ENCODE measurements at regions not wholly inside any gene's neighbourhood (a gene's known extent, or its start where the extent isn't known, plus 50 kb on each side); places are given as distances from the start of the nearest gene placed in this dataset.
A peak's percentile ranks its signal among the peaks of the same experiment; 100 is the strongest.

DNA sequence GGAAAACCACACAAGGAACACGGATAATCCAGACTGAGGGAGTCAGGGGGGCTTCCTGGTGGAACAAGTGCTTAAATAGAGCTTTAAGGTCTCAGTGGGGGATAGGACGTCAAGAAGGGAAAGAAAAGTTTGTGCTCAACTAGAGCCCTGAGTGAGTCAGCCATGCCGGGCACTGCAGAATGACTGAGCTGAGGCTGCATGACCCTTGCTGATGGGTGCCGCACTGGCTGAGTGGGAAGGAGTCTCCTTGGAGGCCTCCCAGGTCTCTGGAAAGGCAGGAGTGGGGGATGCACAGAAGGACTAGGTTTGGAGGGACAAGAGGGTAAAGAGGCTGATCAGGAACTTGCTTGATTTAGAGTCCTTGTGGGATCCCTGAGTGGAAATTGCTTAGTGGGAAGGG, 150.3 kb downstream of the RPLP1 start:
- in situ Hi-C loops (cut with MboI; ENCODE audit: low pct_unique_long_range_greater_than_20kb in 2 of 9, low sequenced_read_pairs in 9 of 9, unreplicated experiment in 9 of 9): no loop called here
- no peak for ATAC-seq (replicated peaks in 6 of 8)
- Histone ChIP-seq H3K4me3 (no peak overlapping the region), H3K4me1 (replicated peaks in 1 of 2) (peaks cover 2 to 12% of the 10 kb centered on the region in 2 donors), H3K27ac (no peak overlapping the region)
- 17 to 94% (median 82%) methylated on average over 1 to 3 of the region's 4 CpGs; no CpG with 5 or more reads in 4 of the 10 experiments for WGBS, 10 experiments

DNA sequence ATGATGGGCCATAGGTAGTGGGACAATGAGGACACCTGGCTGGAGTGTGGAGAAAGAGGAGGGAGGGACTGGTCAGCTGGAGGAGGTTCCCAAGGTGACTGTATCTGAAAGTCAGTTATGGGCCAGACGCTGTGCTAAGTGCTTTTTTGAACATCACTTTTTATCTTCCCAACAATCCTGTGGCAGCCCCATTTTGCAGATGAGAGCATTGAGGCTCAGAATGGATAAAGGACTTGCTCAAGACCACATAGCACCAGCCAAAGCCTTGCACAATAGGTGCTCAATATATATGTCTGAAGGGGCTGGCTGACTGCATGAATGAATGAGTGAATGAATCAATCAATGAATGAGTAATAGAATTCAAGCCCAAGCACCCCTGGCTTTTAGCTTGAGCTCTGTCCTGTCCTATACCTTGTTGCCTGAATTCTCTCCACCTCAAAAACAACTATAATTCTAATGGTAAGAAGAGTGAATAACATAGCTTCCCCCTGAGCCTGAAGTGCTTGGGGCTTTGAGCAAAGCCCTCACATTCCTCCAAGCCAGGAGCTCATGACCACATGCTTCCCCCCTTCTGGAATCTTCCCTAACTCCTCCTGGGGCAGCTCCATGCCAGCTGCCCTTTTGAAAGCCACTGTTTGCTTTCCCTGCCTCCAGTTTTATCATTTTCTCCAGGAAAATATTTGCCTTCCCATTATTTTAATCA, 150.9 kb downstream of the RPLP1 start:
- no peak overlapping the region for H3K27ac ChIP-seq
- peak in 1 of 8 experiments; percentile 60 for ATAC-seq (replicated peaks in 6 of 8)
- in situ Hi-C loops (cut with MboI; ENCODE audit: low pct_unique_long_range_greater_than_20kb in 2 of 9, low sequenced_read_pairs in 9 of 9, unreplicated experiment in 9 of 9): no loop called here
- no peak overlapping the region for H3K4me3 ChIP-seq
- WGBS, 10 experiments: 80 to 83% methylated on average over 1 of the region's 1 CpG; no CpG with 5 or more reads in 8 of the 10 experiments
- peaks cover 2 to 12% of the 10 kb centered on the region in 2 donors for H3K4me1 ChIP-seq (replicated peaks in 1 of 2)

DNA sequence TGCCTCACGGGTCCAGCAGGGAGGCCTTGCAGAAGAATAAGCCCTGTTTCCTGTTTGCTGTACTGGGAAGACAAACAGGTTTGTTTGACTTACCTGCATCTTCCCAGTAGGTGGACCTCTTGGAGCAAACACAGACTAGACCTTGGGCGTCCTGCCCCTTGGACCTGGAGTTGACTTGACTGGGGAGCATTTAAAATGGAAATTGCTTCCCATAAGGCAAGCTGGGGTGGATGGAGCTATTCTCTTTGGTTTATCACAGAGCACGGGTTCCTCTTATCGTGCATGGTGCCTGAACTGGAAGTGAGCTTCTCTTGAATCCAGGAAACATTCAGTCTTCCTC, 151.4 kb downstream of the RPLP1 start:
- 0 to 80% (median 53%) methylated on average over 1 to 4 of the region's 4 CpGs; no CpG with 5 or more reads in 3 of the 10 experiments for WGBS, 10 experiments
- H3K4me1 ChIP-seq (replicated peaks in 1 of 2): peaks cover 2 to 12% of the 10 kb centered on the region in 2 donors
- no peak overlapping the region for H3K4me3 ChIP-seq
- H3K27ac ChIP-seq: no peak overlapping the region
- ATAC-seq (replicated peaks in 6 of 8): peak; percentile 39 to 87 (median 58)
- in situ Hi-C loops (cut with MboI; ENCODE audit: low pct_unique_long_range_greater_than_20kb in 2 of 9, low sequenced_read_pairs in 9 of 9, unreplicated experiment in 9 of 9): no loop called here

DNA sequence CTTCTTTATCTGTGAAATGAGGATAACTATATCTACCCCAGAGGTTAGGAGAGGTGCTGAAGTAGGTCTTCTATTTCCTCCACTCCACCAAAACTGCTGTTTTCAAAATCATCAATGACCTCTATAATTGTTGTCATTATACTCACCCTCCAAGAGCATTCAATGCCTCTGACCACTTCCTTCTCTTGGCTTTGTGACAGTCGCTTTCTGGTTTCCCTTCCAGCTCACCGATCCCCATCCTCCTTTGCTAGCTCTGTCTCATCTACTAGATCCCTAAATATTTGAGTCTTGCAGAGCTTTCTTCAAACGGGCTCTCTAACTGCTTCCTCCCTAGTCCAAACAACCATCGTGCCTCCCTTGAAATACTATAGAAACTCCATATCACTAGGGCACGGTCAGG, 153.5 kb downstream of the RPLP1 start:
- Histone ChIP-seq H3K27ac (no peak overlapping the region), H3K4me3 (no peak overlapping the region), H3K4me1 (replicated peaks in 1 of 2) (peaks cover 2 to 7% of the 10 kb centered on the region in 2 donors)
- no peak for ATAC-seq (replicated peaks in 6 of 8)
- in situ Hi-C loops (cut with MboI; ENCODE audit: low pct_unique_long_range_greater_than_20kb in 2 of 9, low sequenced_read_pairs in 9 of 9, unreplicated experiment in 9 of 9): no loop called here
- WGBS, 10 experiments: 42 to 100% (median 85%) methylated on average over 1 to 5 of the region's 5 CpGs; no CpG with 5 or more reads in 1 of the 10 experiments

DNA sequence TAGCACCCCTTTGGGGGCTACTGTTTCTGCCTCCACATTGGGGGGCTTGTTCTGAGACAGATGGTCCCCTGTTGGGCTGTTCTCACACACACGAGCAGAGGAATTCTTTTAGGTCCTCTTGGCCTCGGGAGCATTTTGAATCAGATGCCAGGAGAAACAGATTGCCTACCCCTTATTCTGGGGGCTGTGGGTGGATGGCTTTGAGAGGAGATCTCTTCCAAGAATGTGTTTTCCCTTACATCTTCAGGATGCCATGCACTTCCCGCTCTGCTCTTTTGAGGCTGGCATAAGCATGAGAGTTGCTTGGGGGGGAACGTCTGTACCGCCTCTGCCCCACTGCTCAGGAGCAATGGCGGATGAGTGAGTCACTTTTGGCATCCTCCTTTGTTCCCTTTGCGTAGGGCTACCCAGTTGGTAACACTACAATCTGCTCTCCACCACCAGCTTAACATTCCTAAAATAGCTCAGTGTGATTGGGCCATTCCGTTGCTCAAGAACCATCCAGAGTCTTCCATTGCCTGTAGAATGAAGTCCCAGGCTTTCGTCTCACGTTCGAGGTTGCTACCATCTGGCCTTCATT, 154.4 kb downstream of the RPLP1 start:
- WGBS, 10 experiments: 49 to 100% (median 80%) methylated on average over 3 to 9 of the region's 11 CpGs; no CpG with 5 or more reads in 2 of the 10 experiments
- no peak for ATAC-seq (replicated peaks in 6 of 8)
- no peak overlapping the region for H3K27ac ChIP-seq
- H3K4me1 ChIP-seq (replicated peaks in 1 of 2): peaks cover 7% of the 10 kb centered on the region in 2 donors
- in situ Hi-C loops (cut with MboI; ENCODE audit: low pct_unique_long_range_greater_than_20kb in 2 of 9, low sequenced_read_pairs in 9 of 9, unreplicated experiment in 9 of 9): no loop called here
- no peak overlapping the region for H3K4me3 ChIP-seq

DNA sequence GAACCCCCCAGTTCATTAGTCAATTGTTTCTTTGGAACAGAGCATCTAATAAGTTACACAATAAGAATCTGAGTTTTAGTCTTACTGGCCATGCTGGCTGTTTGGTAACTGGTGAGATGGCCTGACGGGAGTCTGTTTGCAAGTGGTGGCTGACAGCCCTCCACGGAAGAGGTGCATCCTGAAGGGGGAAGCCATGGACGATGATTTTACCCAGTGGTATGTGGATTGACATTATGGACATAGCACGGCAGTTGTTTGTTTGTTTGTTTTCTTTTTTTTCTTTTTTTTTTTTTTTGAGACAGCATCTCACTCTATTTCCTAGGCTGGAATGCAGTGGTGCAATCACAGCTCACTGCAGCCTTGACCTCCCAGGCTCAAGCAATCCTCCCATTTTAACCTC, 156.0 kb downstream of the RPLP1 start:
- in situ Hi-C loops (cut with MboI; ENCODE audit: low pct_unique_long_range_greater_than_20kb in 2 of 9, low sequenced_read_pairs in 9 of 9, unreplicated experiment in 9 of 9): no loop called here
- no peak for ATAC-seq (replicated peaks in 6 of 8)
- Histone ChIP-seq H3K4me1 (replicated peaks in 1 of 2) (peaks cover 6 to 7% of the 10 kb centered on the region in 2 donors), H3K4me3 (no peak overlapping the region), H3K27ac (no peak overlapping the region)
- WGBS, 10 experiments: 19 to 100% (median 84%) methylated on average over 1 to 3 of the region's 4 CpGs; no CpG with 5 or more reads in 1 of the 10 experiments

DNA sequence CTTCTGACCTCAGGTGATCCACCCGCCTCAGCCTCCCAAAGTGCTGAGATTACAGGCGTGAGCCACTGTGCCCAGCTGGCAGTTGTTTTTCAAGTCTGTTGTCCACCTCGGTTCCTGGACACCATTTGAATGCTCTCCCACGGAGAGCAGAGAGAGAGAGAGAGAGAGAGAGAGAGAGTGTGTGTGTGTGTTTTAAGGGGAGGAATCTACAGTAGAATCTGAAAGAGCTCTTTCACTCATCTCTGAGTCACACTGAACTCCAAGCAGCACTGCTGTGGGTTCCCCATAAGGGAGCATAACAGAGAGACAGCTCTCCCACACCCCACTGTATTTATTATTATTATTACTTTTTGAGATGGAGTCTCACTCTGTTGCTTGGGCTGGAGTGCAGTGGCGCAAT, 156.6 kb downstream of the RPLP1 start:
- H3K4me3 ChIP-seq: no peak overlapping the region
- in situ Hi-C loops (cut with MboI; ENCODE audit: low pct_unique_long_range_greater_than_20kb in 2 of 9, low sequenced_read_pairs in 9 of 9, unreplicated experiment in 9 of 9): no loop called here
- WGBS, 10 experiments: 40 to 100% (median 83%) methylated on average over 1 to 4 of the region's 5 CpGs; no CpG with 5 or more reads in 5 of the 10 experiments
- H3K4me1 ChIP-seq (replicated peaks in 1 of 2): peaks cover under 1 to 6% of the 10 kb centered on the region in 2 donors
- ATAC-seq (replicated peaks in 6 of 8): peak in 7 of 8 experiments; percentile 61 to 92 (median 71)
- no peak overlapping the region for H3K27ac ChIP-seq

DNA sequence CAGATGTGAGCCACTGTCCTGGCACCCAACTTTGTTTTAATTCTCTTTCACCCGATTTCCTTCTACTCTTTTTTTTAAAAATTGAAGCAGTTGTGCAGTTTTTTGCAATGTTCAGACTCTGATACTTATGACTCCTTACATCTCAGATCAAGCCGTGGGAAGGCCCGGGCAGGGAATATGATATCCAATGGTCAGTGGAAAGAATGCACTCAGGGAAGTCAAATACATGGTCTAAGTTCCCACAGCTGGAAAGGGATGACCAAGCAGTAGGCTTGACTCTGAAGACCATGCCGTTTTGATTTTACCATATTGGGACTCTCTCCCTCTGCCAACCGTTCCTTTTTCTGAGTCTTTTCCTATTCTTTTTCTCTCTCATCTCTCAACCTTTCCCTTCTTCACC, 157.2 kb downstream of the RPLP1 start:
- ATAC-seq (replicated peaks in 6 of 8): no peak
- H3K27ac ChIP-seq: no peak overlapping the region
- in situ Hi-C loops (cut with MboI; ENCODE audit: low pct_unique_long_range_greater_than_20kb in 2 of 9, low sequenced_read_pairs in 9 of 9, unreplicated experiment in 9 of 9): no loop called here
- WGBS, 10 experiments: 9 to 98% (median 86%) methylated on average over 2 to 5 of the region's 5 CpGs
- peaks cover 0 to 5% of the 10 kb centered on the region in 2 donors for H3K4me1 ChIP-seq (replicated peaks in 1 of 2)
- no peak overlapping the region for H3K4me3 ChIP-seq

DNA sequence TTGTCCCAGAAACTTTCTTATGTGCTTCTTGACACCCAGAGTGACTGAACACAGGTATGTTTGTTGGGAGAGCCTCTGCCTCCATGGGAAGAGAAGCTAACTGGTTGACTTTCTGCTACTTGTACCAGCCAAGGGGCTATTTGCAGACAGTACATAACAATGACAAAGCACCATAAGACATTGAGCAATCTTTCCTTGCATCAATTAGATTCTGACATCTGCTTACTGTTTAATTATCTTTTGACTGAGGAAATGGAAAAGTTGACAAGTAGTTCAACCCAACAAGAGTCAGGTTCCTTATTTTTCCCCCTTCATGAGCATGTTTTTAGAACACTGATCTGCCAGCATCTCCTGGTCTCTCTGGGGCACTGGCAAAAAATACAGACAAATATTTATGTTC, 157.7 kb downstream of the RPLP1 start:
- no peak overlapping the region for H3K27ac ChIP-seq
- no peak overlapping the region for H3K4me3 ChIP-seq
- ATAC-seq (replicated peaks in 6 of 8): peak in 2 of 8 experiments; percentile 52 to 54
- in situ Hi-C loops (cut with MboI; ENCODE audit: low pct_unique_long_range_greater_than_20kb in 2 of 9, low sequenced_read_pairs in 9 of 9, unreplicated experiment in 9 of 9): no loop called here
- H3K4me1 ChIP-seq (replicated peaks in 1 of 2): peaks cover 0 to 5% of the 10 kb centered on the region in 2 donors

DNA sequence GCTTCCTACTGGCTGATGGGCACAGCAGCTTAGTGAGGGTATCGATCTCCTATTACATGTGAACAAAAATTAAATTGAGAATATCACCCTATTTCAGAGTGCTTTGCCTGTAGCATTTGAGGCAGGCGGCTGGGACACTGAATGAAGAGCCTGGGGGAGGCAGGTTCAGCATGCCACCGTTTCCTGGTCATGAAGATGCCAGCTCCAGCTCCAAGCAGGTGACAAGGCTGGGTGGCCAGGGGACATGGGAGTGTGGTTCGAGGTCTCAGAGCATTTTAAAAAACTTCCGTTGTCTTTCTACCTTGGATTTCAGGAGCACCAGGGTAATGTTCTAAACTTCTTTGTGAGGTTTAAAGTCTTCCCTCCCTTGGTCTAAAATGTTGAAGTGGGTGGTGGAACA, 158.2 kb downstream of the RPLP1 start:
- Histone ChIP-seq H3K4me1 (replicated peaks in 1 of 2) (peaks cover 0 to 5% of the 10 kb centered on the region in 2 donors), H3K4me3 (no peak overlapping the region), H3K27ac (no peak overlapping the region)
- 11 to 95% (median 68%) methylated on average over 1 to 4 of the region's 5 CpGs; no CpG with 5 or more reads in 4 of the 10 experiments for WGBS, 10 experiments
- in situ Hi-C loops (cut with MboI; ENCODE audit: low pct_unique_long_range_greater_than_20kb in 2 of 9, low sequenced_read_pairs in 9 of 9, unreplicated experiment in 9 of 9): no loop called here
- no peak for ATAC-seq (replicated peaks in 6 of 8)

DNA sequence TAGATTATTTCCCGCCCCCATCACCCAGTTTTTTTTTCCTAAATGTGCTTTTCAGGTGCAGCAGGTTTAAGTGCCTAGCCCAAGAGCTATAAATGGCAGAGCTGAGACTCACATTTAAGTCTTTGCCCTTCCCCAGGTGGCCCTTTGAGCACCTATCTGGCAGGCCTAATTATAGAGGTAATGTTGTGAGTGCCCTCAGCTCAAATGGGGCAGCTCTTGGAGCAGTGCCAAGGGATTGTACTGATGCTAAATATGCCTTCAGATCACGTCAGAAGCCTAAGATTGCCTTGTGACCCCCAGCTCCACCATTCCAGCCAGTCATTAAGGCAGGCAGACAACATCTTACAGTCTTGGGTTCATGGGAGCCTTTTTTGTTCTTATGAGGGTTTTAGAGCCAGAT, 159.5 kb downstream of the RPLP1 start:
- Histone ChIP-seq H3K4me3 (no peak overlapping the region), H3K27ac (no peak overlapping the region), H3K4me1 (replicated peaks in 1 of 2) (peaks cover 0 to 5% of the 10 kb centered on the region in 2 donors)
- WGBS, 10 experiments: 46 to 100% (median 90%) methylated on average over 1 to 2 of the region's 2 CpGs; no CpG with 5 or more reads in 2 of the 10 experiments
- in situ Hi-C loops (cut with MboI; ENCODE audit: low pct_unique_long_range_greater_than_20kb in 2 of 9, low sequenced_read_pairs in 9 of 9, unreplicated experiment in 9 of 9): no loop called here
- no peak for ATAC-seq (replicated peaks in 6 of 8)

DNA sequence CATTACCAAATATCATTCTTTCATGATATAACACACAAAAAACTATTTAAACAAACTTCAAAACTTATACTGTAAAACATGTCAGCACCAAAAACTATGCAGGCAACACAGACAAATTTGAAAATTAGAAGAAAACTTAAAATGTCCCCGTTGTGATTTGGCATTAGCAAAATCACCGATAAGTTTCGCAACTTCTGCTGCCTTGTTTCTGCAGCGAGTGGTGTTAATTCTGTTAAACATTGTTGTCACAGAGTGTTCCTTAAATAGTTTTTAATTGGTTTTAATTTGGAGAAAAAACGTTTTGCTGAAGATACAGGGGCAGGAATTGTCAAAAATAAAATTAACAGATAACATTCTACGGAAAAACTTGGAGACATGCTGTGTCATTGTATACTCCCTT, 160.6 kb downstream of the RPLP1 start:
- no peak for ATAC-seq (replicated peaks in 6 of 8)
- in situ Hi-C loops (cut with MboI; ENCODE audit: low pct_unique_long_range_greater_than_20kb in 2 of 9, low sequenced_read_pairs in 9 of 9, unreplicated experiment in 9 of 9): no loop called here
- H3K4me1 ChIP-seq (replicated peaks in 1 of 2): peaks cover 0 to 5% of the 10 kb centered on the region in 2 donors
- no peak overlapping the region for H3K4me3 ChIP-seq
- WGBS, 10 experiments: 63 to 82% (median 70%) methylated on average over 1 to 6 of the region's 6 CpGs
- no peak overlapping the region for H3K27ac ChIP-seq

DNA sequence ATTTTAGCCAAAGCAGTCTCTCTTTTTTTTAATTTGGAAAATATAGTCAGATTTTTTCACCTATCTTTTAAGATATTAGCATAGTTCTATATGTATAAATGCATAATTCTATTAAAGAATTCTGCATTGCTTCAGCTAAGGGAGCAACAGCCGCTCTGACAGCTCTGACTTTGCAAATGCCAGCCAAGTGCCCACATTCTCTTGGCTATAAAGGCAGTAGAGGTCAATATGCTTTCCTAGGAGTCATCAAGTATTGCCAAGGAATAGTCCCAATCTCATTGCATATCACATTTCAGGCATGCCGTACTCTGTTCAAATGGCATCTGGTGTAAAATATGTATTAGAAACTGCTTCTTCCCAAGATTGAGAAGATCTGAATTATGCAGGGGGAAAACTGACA, 161.4 kb downstream of the RPLP1 start:
- peaks cover 0 to 5% of the 10 kb centered on the region in 2 donors for H3K4me1 ChIP-seq (replicated peaks in 1 of 2)
- no peak overlapping the region for H3K27ac ChIP-seq
- no peak for ATAC-seq (replicated peaks in 6 of 8)
- no peak overlapping the region for H3K4me3 ChIP-seq
- in situ Hi-C loops (cut with MboI; ENCODE audit: low pct_unique_long_range_greater_than_20kb in 2 of 9, low sequenced_read_pairs in 9 of 9, unreplicated experiment in 9 of 9): no loop called here
- 38 to 100% (median 93%) methylated on average over 1 to 2 of the region's 2 CpGs; no CpG with 5 or more reads in 3 of the 10 experiments for WGBS, 10 experiments

DNA sequence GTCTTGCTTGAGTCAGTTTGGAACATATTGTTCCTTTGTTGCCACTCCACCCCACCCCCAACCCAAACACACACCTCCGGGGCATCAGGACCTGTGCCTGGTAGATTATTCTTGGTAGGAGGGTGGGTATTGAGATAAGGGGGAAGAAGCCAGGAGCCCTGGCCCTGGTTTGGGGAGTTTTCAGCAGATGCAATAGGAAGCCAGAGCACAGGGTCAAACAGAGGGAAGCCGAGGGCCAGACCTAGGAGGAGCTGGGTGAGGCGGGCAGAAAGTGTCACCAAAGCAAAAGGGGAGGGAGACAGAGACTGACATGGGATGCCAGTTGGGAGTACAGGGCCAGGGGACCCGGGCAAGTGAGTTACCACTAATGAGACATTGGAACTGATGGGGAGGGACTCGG, 163.1 kb downstream of the RPLP1 start:
- WGBS, 10 experiments: 14 to 100% (median 65%) methylated on average over 1 to 4 of the region's 5 CpGs; no CpG with 5 or more reads in 5 of the 10 experiments
- in situ Hi-C loops (cut with MboI; ENCODE audit: low pct_unique_long_range_greater_than_20kb in 2 of 9, low sequenced_read_pairs in 9 of 9, unreplicated experiment in 9 of 9): no loop called here
- peaks cover 0 to 5% of the 10 kb centered on the region in 2 donors for H3K4me1 ChIP-seq (replicated peaks in 1 of 2)
- ATAC-seq (replicated peaks in 6 of 8): no peak
- H3K27ac ChIP-seq: no peak overlapping the region
- no peak overlapping the region for H3K4me3 ChIP-seq
